Heart left ventricle (tissue), 16 donors: ENCODE measurements at regions not wholly inside any gene's neighbourhood (a gene's known extent, or its start where the extent isn't known, plus 50 kb on each side); places are given as distances from the start of the nearest gene placed in this dataset.

Experiments used
- ATAC-seq, 4 donors: fragments of 200-7000 bp; cut with Tn5 transposase; one replicate each; pipeline ENCODE4 v1.9.1; 2020 to 2022; ENCODE audit warnings: moderate library complexity in 4 of 4, mild to moderate bottlenecking in 3 of 4, moderate number of reproducible peaks in 1 of 4
- DNase-seq, 5 donors: peaks; one replicate each; pipeline ENCODE4 v3.0.0-alpha.2; 2020
- H3K27ac ChIP-seq, 12 donors: fragments of 200-600 bp; sonication (generic) in 4 of 12; one replicate each; pipeline versions ENCODE4 v1.5.0 to v1.8.0; 2016 to 2022; ENCODE audit warnings: mild to moderate bottlenecking in 2 of 12
- H3K27me3 ChIP-seq, 9 donors: fragments of 200-600 bp; sonication (generic) in 2 of 9; one replicate each; pipeline versions ENCODE4 v1.5.1 to v1.8.0; 2016 to 2022; ENCODE audit warnings: mild to moderate bottlenecking in 3 of 9
- H3K36me3 ChIP-seq, 9 donors: fragments of 200-600 bp; sonication (generic) in 2 of 9; one replicate each; pipeline versions ENCODE4 v1.5.0 to v1.8.0; 2018 to 2022; ENCODE audit warnings: mild to moderate bottlenecking in 2 of 9
- H3K4me1 ChIP-seq, 12 donors: fragments of 200-600 bp; sonication (generic) in 4 of 12; one replicate each; pipeline versions ENCODE4 v1.5.0 to v1.8.0; 2016 to 2022; ENCODE audit warnings: mild to moderate bottlenecking in 3 of 12
- H3K4me3 ChIP-seq, 12 donors: fragments of 200-600 bp; sonication (generic) in 4 of 12; one replicate each; pipeline versions ENCODE4 v1.5.0 to v1.8.0; 2017 to 2022; ENCODE audit warnings: mild to moderate bottlenecking in 9 of 12, moderate library complexity in 4 of 12
- H3K9me3 ChIP-seq, 12 donors: fragments of 200-600 bp; sonication (generic) in 4 of 12; one replicate each; pipeline versions ENCODE4 v1.5.0 to v1.8.0; 2016 to 2022; ENCODE audit warnings: mild to moderate bottlenecking in 1 of 12
- POLR2A ChIP-seq, 2 donors: fragments of 450-650 bp; IDR thresholded peaks; one replicate each; pipeline ENCODE4 v1.6.1; 2017; ENCODE audit warnings: antibody characterized with exemption in 2 of 2, mild to moderate bottlenecking in 2 of 2, moderate library complexity in 2 of 2
- WGBS, 4 donors: extraction: QIAGEN DNeasy Blood & Tissue Kit in 2 of 4; methylation state at CpG; one replicate each; pipeline versions ENCODE4 v1.1.5 to v1.1.7; 2013 to 2018; 5-methylcytosine and 5-hydroxymethylcytosine counted together
- intact Hi-C, 10 donors: fragments of 100-400 bp; cut with DNase I; formaldehyde crosslinking; loops; one replicate each; pipeline versions ENCODE4 v1.11.1 to v1.14.2; 2022
- TF ChIP-seq, protein P1 (sequence below), 12 donors: fragments of 200-600 bp; sonication (generic) in 4 of 12; IDR thresholded peaks; one replicate each; pipeline versions ENCODE4 v1.5.0 to v1.8.0; 2018 to 2022; ENCODE audit warnings: antibody characterized with exemption in 12 of 12, mild to moderate bottlenecking in 5 of 12
- donor health status: ischemic (EF 13 %, LVEDD 7.1; RV severe dilation, severe dysfunction).
- donor health status: healthy with polysubstance abuse.
- donor health status: DM: no; HTN: yes; CAD: no.
- donor health status: DM: no; HTN: no; CAD: no.
- donor health status: ischemic (EF 25% LVEDD 6.9; RV normal size, moderate dysfunction).
- donor health status: ischemic (EF 25% LVEDD 5.7; RV mildly dilated, moderate dysfunction).
- donor health status: healthy.
- donor health status: DM: yes; HTN: yes; CAD: no.
- donor health status: ischemic (EF 35%, LVEDD 5.7; RV mildly dilated, moderate dysfunction).
- donor health status: nonischemic (EF 11% LVEDD 7.7; RV severe dilation, severe dysfunction).
- donor health status: DM: yes; HTN: yes; CAD: no.
- donor health status: PGD.
- donor health status: ischemic (EF 29% LVEDD 5.4; RV normal size, mild dysfunction).
- donor health status: nonischemic (EF 23%, LVEDD 6.1; RV moderate dilation, normal function).

DNA sequence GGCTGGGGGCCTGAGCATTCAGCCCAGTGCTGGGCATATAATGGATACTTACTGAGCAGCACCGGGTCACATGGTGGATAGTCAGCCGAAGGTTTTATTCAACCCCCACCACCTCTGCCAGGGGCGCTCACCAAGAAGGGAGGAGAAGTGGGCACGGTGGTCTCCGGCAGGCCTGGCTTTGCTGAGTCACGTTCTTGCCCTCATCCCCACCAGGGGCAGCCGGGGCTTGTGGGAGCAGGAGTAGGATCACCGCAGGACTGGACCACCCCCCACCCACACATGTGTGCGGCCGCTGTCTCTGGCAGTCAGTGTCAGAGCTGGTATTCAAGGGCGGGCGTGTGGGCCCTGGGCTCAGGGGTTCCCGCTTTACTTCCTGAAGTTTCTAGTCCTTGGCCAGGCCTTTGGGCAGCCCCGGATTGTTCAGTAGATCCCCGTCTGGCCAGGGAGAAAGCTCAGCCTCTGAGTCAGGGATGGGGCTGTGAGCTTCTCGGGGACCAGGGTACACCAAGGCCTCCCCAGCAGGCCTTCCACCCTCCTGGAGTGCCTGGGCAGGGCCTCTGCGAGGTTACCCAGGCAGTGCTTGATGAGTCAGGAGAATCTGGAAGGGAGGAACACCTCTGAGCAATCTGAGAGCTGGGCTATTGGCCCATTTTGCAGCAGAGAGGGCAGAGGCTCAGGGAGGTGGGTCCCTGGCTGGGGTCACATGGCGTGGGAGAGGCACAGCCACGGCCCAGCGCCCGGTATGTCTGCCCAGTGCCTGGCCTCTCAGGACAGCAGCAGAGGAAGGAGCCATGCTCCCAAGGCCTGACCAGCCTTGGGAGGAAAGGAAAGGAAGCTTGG lies 60.6 kb downstream of the RTL6 start:
- Histone ChIP-seq H3K4me3 (no peak overlapping the region), H3K9me3 (no peaks in the 10 kb centered on the region), H3K4me1 (no peaks in the 10 kb centered on the region), H3K27me3 (no peaks in the 10 kb centered on the region), H3K36me3 (no peaks in the 10 kb centered on the region), H3K27ac (no peak overlapping the region)
- ATAC-seq (no peak), DNase-seq (peak in 1 of 5 donors; percentile 14)
- TF ChIP-seq, protein P1, sequence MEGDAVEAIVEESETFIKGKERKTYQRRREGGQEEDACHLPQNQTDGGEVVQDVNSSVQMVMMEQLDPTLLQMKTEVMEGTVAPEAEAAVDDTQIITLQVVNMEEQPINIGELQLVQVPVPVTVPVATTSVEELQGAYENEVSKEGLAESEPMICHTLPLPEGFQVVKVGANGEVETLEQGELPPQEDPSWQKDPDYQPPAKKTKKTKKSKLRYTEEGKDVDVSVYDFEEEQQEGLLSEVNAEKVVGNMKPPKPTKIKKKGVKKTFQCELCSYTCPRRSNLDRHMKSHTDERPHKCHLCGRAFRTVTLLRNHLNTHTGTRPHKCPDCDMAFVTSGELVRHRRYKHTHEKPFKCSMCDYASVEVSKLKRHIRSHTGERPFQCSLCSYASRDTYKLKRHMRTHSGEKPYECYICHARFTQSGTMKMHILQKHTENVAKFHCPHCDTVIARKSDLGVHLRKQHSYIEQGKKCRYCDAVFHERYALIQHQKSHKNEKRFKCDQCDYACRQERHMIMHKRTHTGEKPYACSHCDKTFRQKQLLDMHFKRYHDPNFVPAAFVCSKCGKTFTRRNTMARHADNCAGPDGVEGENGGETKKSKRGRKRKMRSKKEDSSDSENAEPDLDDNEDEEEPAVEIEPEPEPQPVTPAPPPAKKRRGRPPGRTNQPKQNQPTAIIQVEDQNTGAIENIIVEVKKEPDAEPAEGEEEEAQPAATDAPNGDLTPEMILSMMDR (IDR thresholded peaks at IDR 0.05) = no peak
- no peak for TF ChIP-seq POLR2A (IDR thresholded peaks at IDR 0.05)
- WGBS, 4 donors = 88 to 95% (median 95%) methylated on average over 12 to 21 of the region's 21 CpGs
- intact Hi-C loops = loop anchor here in 1 of 10 donors (10.0 kb wide), 1 partner anchor 187 kb away; no protein-coding TSS in a partner anchor

DNA sequence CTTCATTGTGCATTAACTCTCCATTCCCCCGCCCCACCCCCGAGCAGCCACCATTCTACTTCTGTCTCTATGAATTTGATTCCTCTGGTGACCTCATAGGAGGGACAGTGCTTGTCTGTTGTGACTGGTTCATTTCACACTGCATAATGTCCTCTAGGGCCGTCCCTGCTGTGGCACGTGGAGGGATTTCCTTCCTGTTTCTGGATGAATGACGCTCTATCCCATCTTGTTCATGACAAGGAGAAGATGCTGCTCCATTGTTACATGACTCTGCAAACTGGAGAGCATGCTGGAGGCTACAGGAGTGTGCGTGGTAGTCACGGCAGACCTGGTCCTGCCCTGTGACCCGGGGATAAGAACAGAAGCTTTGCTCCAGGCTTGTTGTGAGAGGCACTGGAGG lies 61.3 kb downstream of the RTL6 start:
- TF ChIP-seq, protein P1 (IDR thresholded peaks at IDR 0.05) = no peak
- no peak for TF ChIP-seq POLR2A (IDR thresholded peaks at IDR 0.05)
- ATAC-seq (no peak), DNase-seq (peak in 1 of 5 donors; percentile 2)
- Histone ChIP-seq H3K27ac (no peak overlapping the region), H3K4me1 (no peaks in the 10 kb centered on the region), H3K36me3 (no peaks in the 10 kb centered on the region), H3K9me3 (no peaks in the 10 kb centered on the region), H3K27me3 (no peaks in the 10 kb centered on the region), H3K4me3 (no peak overlapping the region)
- intact Hi-C loops = loop anchor here in 1 of 10 donors (10.0 kb wide), 1 partner anchor 188 kb away; no protein-coding TSS in a partner anchor
- 72 to 81% (median 75%) methylated on average over 7 to 8 of the region's 8 CpGs for WGBS, 4 donors

DNA sequence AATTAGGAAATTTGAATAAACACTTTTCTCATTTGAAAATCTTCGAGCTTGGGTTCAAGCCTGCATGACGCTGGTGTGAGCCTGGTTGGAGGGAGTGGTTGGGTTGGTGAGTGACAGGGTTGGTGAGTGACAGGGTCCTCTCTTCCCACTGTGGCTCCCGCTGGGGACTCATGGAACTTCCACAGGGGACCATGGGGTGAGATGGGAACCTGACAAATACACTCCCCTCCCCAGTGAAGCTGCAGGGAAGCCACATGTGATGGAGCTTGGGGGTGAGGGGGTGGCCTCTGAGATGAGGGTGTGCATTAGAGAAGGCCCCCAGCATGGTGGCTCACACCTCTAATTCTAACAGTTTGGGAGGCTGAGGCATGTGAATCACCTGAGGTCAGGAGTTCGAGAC lies 66.8 kb downstream of the RTL6 start:
- Histone ChIP-seq H3K27ac (no peak overlapping the region), H3K27me3 (peaks cover 0 to 7% (median 0%) of the 10 kb centered on the region in 9 donors), H3K9me3 (no peaks in the 10 kb centered on the region), H3K36me3 (no peaks in the 10 kb centered on the region), H3K4me1 (no peaks in the 10 kb centered on the region), H3K4me3 (no peak overlapping the region)
- DNase-seq = no peak
- no peak for ATAC-seq
- TF ChIP-seq, protein P1 (IDR thresholded peaks at IDR 0.05) = no peak
- no peak for TF ChIP-seq POLR2A (IDR thresholded peaks at IDR 0.05)
- intact Hi-C loops = loop anchor here in 1 of 10 donors (10.0 kb wide), 1 partner anchor 194 kb away; no protein-coding TSS in a partner anchor
- 77 to 91% (median 90%) methylated on average over 4 of the region's 4 CpGs for WGBS, 4 donors

- Histone ChIP-seq H3K9me3 (no peaks in the 10 kb centered on the region), H3K27me3 (peaks cover 0 to 7% (median 0%) of the 10 kb centered on the region in 9 donors), H3K4me3 (no peak overlapping the region), H3K4me1 (no peaks in the 10 kb centered on the region), H3K36me3 (no peaks in the 10 kb centered on the region), H3K27ac (no peak overlapping the region)
- TF ChIP-seq, protein P1 (IDR thresholded peaks at IDR 0.05) = no peak
- TF ChIP-seq POLR2A (IDR thresholded peaks at IDR 0.05) = no peak
- 90 to 95% (median 91%) methylated on average over 7 of the region's 7 CpGs for whole genome bisulfite sequencing, 4 donors
- intact Hi-C loops = loop anchor here in 1 of 10 donors (10.0 kb wide), 1 partner anchor 194 kb away; no protein-coding TSS in a partner anchor
- DNase-seq (peak in 1 of 5 donors; percentile 3), ATAC-seq (no peak)
These were observed 67.3 kb downstream of the RTL6 start for GRCh38 chr22:44430716-44431115.
